ENCODE measurements at regions not wholly inside any gene's neighbourhood (a gene's known extent, or its start where the extent isn't known, plus 50 kb on each side); places are given as distances from the start of the nearest gene placed in this dataset.

DNA sequence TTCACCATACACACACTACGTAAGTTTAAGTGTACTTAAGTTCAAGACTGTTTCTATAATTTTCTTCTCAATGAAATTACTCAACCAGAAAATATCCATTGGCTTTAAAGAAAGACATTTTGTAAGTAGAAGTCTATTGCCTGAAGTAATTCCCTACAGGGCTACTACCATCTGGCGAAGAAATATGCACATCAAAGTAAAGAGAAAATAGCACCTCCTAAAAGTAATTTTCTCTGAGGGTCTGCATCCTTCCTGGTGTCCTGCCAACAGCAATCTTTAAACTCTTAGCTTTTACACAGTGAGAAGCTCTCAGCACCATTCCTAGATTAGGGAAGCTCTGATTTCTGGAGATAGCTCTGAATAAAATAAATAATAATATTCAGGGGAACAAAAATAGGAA, 498.5 kb upstream of the TYRP1 start:
- Mint-ChIP-seq H3K9me3 (ENCODE audit: insufficient read depth) (no peaks in the 10 kb centered on the region), H3K4me1 (no peaks in the 10 kb centered on the region), H3K27me3 (no peaks in the 10 kb centered on the region), H3K4me3 (no peak overlapping the region), H3K27ac (no peak overlapping the region)
- no peak for TF ChIP-seq CTCF (IDR thresholded peaks at IDR 0.05)
- no peak for TF ChIP-seq EZH2 (IDR thresholded peaks at IDR 0.05; ENCODE audit: borderline replicate concordance, insufficient read depth, low read depth, low read length, poor library complexity, severe bottlenecking)
- H3K36me3 ChIP-seq (replicated peaks in 1 of 2; ENCODE audit: control extremely low read depth in 1 of 2, control insufficient read depth in 1 of 2, extremely low read depth in 1 of 2, insufficient read depth in 2 of 2, low read length in 1 of 2), result no peaks in the 10 kb centered on the region
- H2AFZ ChIP-seq (ENCODE audit: insufficient read depth, low read depth, low read length, poor library complexity, severe bottlenecking), result no peak overlapping the region
- no peaks in the 10 kb centered on the region for H3K4me1 ChIP-seq (ENCODE audit: control insufficient read depth in 2 of 2, insufficient read depth in 2 of 2, low read length in 2 of 2)
- H3K79me2 ChIP-seq (ENCODE audit: control insufficient read depth, insufficient read depth, low read length), result no peaks in the 10 kb centered on the region
- WGBS (ENCODE audit: insufficient coverage), result no CpG with 5 or more reads among the region's 2 CpGs
- no peaks in the 10 kb centered on the region for H4K20me1 ChIP-seq (ENCODE audit: control insufficient read depth, insufficient read depth, low read length, poor library complexity, severe bottlenecking)
- H3K9me3 ChIP-seq (ENCODE audit: control extremely low read depth in 1 of 3, control insufficient read depth in 2 of 3, insufficient read depth in 1 of 3, low read length in 2 of 3), result no peaks in the 10 kb centered on the region
- CTCF ChIA-PET, result no interaction called here
- no peak overlapping the region for H3K9ac ChIP-seq (ENCODE audit: low read length)
- no peak for DNase-seq
- H3K27ac ChIP-seq (ENCODE audit: low read length in 2 of 2), result no peak overlapping the region
- no peak overlapping the region for H3K4me3 ChIP-seq (ENCODE audit: control extremely low read depth in 1 of 5, extremely low read depth in 1 of 5, insufficient read depth in 1 of 5, low read depth in 2 of 5, low read length in 4 of 5)
- intact Hi-C loops (cut with micrococcal nuclease), result no loop called here
- H3K4me2 ChIP-seq (replicated peaks; ENCODE audit: low read depth, low read length, poor library complexity, severe bottlenecking), result no peak overlapping the region
- no peaks in the 10 kb centered on the region for H3K27me3 ChIP-seq (replicated peaks in 1 of 4; ENCODE audit: control extremely low read depth in 1 of 4, control insufficient read depth in 3 of 4, insufficient read depth in 4 of 4, low read length in 3 of 4)
- POLR2A ChIA-PET, result no interaction called here
- no peak for ATAC-seq (ENCODE audit: low read depth)

DNA sequence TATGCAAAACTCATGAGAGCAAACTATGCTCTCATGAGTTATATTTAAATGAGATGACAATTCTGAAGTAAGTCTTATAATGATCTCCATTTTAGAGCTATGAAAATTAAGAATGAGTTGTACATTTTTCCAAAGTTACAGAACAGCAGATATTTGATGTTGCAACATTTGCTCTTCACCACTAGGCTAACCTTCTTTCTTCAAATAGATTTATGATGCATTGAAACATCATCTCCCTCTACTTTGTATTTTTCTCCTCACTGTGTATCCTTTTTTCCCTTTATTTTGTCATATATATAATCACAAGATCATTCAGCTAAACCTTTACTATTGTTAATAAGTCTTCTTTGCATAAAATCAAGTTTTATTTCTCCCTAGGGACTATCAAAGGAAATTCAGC, 497.7 kb upstream of the TYRP1 start:
- Histone ChIP-seq H3K4me2 (replicated peaks; ENCODE audit: low read depth, low read length, poor library complexity, severe bottlenecking) (no peak overlapping the region), H3K4me1 (ENCODE audit: control insufficient read depth in 2 of 2, insufficient read depth in 2 of 2, low read length in 2 of 2) (no peaks in the 10 kb centered on the region), H3K79me2 (ENCODE audit: control insufficient read depth, insufficient read depth, low read length) (no peaks in the 10 kb centered on the region), H3K27me3 (replicated peaks in 1 of 4; ENCODE audit: control extremely low read depth in 1 of 4, control insufficient read depth in 3 of 4, insufficient read depth in 4 of 4, low read length in 3 of 4) (no peaks in the 10 kb centered on the region), H3K4me3 (ENCODE audit: control extremely low read depth in 1 of 5, extremely low read depth in 1 of 5, insufficient read depth in 1 of 5, low read depth in 2 of 5, low read length in 4 of 5) (no peak overlapping the region), H3K27ac (ENCODE audit: low read length in 2 of 2) (no peak overlapping the region), H2AFZ (ENCODE audit: insufficient read depth, low read depth, low read length, poor library complexity, severe bottlenecking) (no peak overlapping the region), H3K9ac (ENCODE audit: low read length) (no peak overlapping the region), H3K36me3 (replicated peaks in 1 of 2; ENCODE audit: control extremely low read depth in 1 of 2, control insufficient read depth in 1 of 2, extremely low read depth in 1 of 2, insufficient read depth in 2 of 2, low read length in 1 of 2) (no peaks in the 10 kb centered on the region), H3K9me3 (ENCODE audit: control extremely low read depth in 1 of 3, control insufficient read depth in 2 of 3, insufficient read depth in 1 of 3, low read length in 2 of 3) (no peaks in the 10 kb centered on the region), H4K20me1 (ENCODE audit: control insufficient read depth, insufficient read depth, low read length, poor library complexity, severe bottlenecking) (no peaks in the 10 kb centered on the region)
- H3K4me1 Mint-ChIP-seq, result no peaks in the 10 kb centered on the region
- no peak for TF ChIP-seq CTCF (IDR thresholded peaks at IDR 0.05)
- TF ChIP-seq EZH2 (IDR thresholded peaks at IDR 0.05; ENCODE audit: borderline replicate concordance, insufficient read depth, low read depth, low read length, poor library complexity, severe bottlenecking), result no peak
- intact Hi-C loops (cut with micrococcal nuclease), result no loop called here
- POLR2A ChIA-PET, result no interaction called here
- no peaks in the 10 kb centered on the region for H3K9me3 Mint-ChIP-seq (ENCODE audit: insufficient read depth)
- no peak overlapping the region for H3K27ac Mint-ChIP-seq
- ATAC-seq (ENCODE audit: low read depth) (no peak), DNase-seq (no peak)
- CTCF ChIA-PET, result no interaction called here
- no peaks in the 10 kb centered on the region for H3K27me3 Mint-ChIP-seq
- H3K4me3 Mint-ChIP-seq, result no peak overlapping the region

All from B cell (primary cell).